GM12878 (cell line): ENCODE measurements at regions not wholly inside any gene's neighbourhood (a gene's known extent, or its start where the extent isn't known, plus 50 kb on each side); places are given as distances from the start of the nearest gene placed in this dataset.

ENCODE experiments used
- ATAC-seq: fragments of 200-7000 bp; cut with Tn5 transposase; 3 replicates; pipeline ENCODE4 v1.9.1; 2020; ENCODE audit warnings: mild to moderate bottlenecking, moderate library complexity
- BruUV-seq: library from RNA; stranded (reverse); fragments of 400-500 nt; replicated peaks from 2 replicates; lab custom pipeline; 2021; lab: Mats Ljungman, UMichigan
- CTCF ChIA-PET: fragments of 300-600 bp; sonication (Branson Sonifier 250); formaldehyde crosslinking; extraction: SDS; loops from one replicate; lab custom pipeline; 2021; ENCODE audit warnings: inconsistent platforms; lab: Yijun Ruan, JAX
- POLR2A ChIA-PET: fragments of 350-600 bp; formaldehyde crosslinking; extraction: SDS; loops from one replicate; lab custom pipeline; 2021; ENCODE audit warnings: inconsistent platforms; lab: Charles Lee
- RAD21 ChIA-PET: fragments of 300-600 bp; sonication (Branson Sonifier 250); formaldehyde crosslinking; loops from one replicate; lab custom pipeline; 2023; ENCODE audit warnings: antibody characterized with exemption; ENCODE audit not compliant: unreplicated experiment; lab: Charles Lee
- SMC1A ChIA-PET: fragments of 300-600 bp; sonication (Branson Sonifier 250); formaldehyde crosslinking; loops from one replicate; lab custom pipeline; 2023; ENCODE audit not compliant: unreplicated experiment, uncharacterized antibody; lab: Charles Lee
- DNase-seq: peaks from one replicate; pipeline ENCODE4 v3.0.0-alpha.2; 2011; ENCODE audit warnings: low read depth, low spot score
- FAIRE-seq: peaks from 3 replicates; lab custom pipeline; 2011; peaks lifted over from hg19 to GRCh38; lab: Jason Lieb, UNC
- H2AFZ ChIP-seq: 2 replicates; pipeline ENCODE4 v1.6.0; 2011; ENCODE audit warnings: low read depth, low read length, control low read depth; ENCODE audit not compliant: control insufficient read depth
- H3K27ac ChIP-seq: 2 replicates; pipeline ENCODE4 v1.5.1; 2011; ENCODE audit warnings: control low read depth; ENCODE audit not compliant: control insufficient read depth, insufficient read depth
- H3K27me3 ChIP-seq, 2 experiments: replicated peaks in 1 of 2; 2 replicates each; pipeline versions ENCODE4 v1.6.0 to v1.6.1; 2011; ENCODE audit warnings: low read length in 1 of 2; ENCODE audit not compliant: control insufficient read depth in 2 of 2, insufficient read depth in 2 of 2
- H3K36me3 ChIP-seq, 2 experiments: 2 replicates each; pipeline ENCODE4 v1.5.1; 2011; ENCODE audit warnings: low read length in 1 of 2; ENCODE audit not compliant: control insufficient read depth in 2 of 2, insufficient read depth in 2 of 2
- H3K4me1 ChIP-seq: 2 replicates; pipeline ENCODE4 v1.6.1; 2011; ENCODE audit warnings: mild to moderate bottlenecking, low read length, moderate library complexity, mixed read lengths; ENCODE audit not compliant: control insufficient read depth, insufficient read depth
- H3K4me2 ChIP-seq: 2 replicates; pipeline ENCODE4 v1.6.0; 2011; ENCODE audit warnings: control low read depth; ENCODE audit not compliant: control insufficient read depth, insufficient read depth
- H3K4me3 ChIP-seq: fragments of 200-600 bp; sonication (generic); 2 replicates; pipeline ENCODE4 v1.5.1; 2016
- H3K79me2 ChIP-seq: 2 replicates; pipeline ENCODE4 v1.6.0; 2011; ENCODE audit warnings: low read length; ENCODE audit not compliant: control insufficient read depth, insufficient read depth
- H3K9ac ChIP-seq: 2 replicates; pipeline ENCODE4 v1.8.0; 2011; ENCODE audit warnings: low read length, control low read depth, mixed read lengths; ENCODE audit not compliant: control insufficient read depth, insufficient read depth
- H3K9me3 ChIP-seq: replicated peaks from 3 replicates; pipeline ENCODE4 v1.5.1; 2011; ENCODE audit warnings: mild to moderate bottlenecking, low read length; ENCODE audit not compliant: control insufficient read depth, insufficient read depth
- H4K20me1 ChIP-seq: 2 replicates; pipeline ENCODE4 v1.6.0; 2011; ENCODE audit not compliant: control insufficient read depth, insufficient read depth
- EGR1 ChIP-seq, 2 experiments: IDR thresholded peaks; 1 replicate in 1 of 2; 2 replicates in 1 of 2; pipeline ENCODE4 v1.6.1; 2011 to 2012; ENCODE audit warnings: low read depth in 2 of 2, low read length in 2 of 2, borderline replicate concordance in 1 of 2, mild to moderate bottlenecking in 1 of 2, moderate library complexity in 1 of 2
- MXI1 ChIP-seq: fragments of 150-350 bp; IDR thresholded peaks from 2 replicates; pipeline ENCODE4 v1.6.1; 2011; ENCODE audit warnings: low read depth, mild to moderate bottlenecking, inconsistent platforms, low read length, improper control_type of control experiment
- NFYB ChIP-seq: IDR thresholded peaks from 2 replicates; pipeline ENCODE4 v1.6.1; 2011; ENCODE audit warnings: low read depth, mild to moderate bottlenecking, low read length, improper control_type of control experiment, moderate library complexity; ENCODE audit not compliant: insufficient read depth
- PKNOX1 ChIP-seq: fragments of 450-650 bp; IDR thresholded peaks from 2 replicates; pipeline ENCODE4 v1.6.1; 2016; ENCODE audit warnings: mild to moderate bottlenecking
- PML ChIP-seq: IDR thresholded peaks from 2 replicates; pipeline ENCODE4 v1.6.1; 2012; ENCODE audit warnings: low read length, inconsistent platforms
- SRF ChIP-seq, 2 experiments: IDR thresholded peaks; 2 replicates each; pipeline ENCODE4 v1.6.1; 2011; ENCODE audit warnings: low read depth in 2 of 2, low read length in 2 of 2, mild to moderate bottlenecking in 1 of 2, moderate library complexity in 1 of 2
- TAF1 ChIP-seq: IDR thresholded peaks from 2 replicates; pipeline ENCODE4 v1.6.1; 2011; ENCODE audit warnings: mild to moderate bottlenecking, low read depth, low read length, borderline replicate concordance
- WRNIP1 ChIP-seq: IDR thresholded peaks from 2 replicates; pipeline ENCODE4 v1.6.1; 2011; ENCODE audit warnings: low read depth, low read length, improper control_type of control experiment, borderline replicate concordance
- in situ Hi-C: fragments of 300-500 bp; cut with MboI; formaldehyde crosslinking; loops from 9 replicates; pipeline ENCODE4 v1.14.3; 2018; ENCODE audit warnings: mixed read lengths
- intact Hi-C: fragments of 100-400 bp; cut with micrococcal nuclease; formaldehyde crosslinking; loops from one replicate; pipeline ENCODE4 v1.14.2; 2022; ENCODE audit not compliant: unreplicated experiment

- ChIA-PET SMC1A (no interaction called here), POLR2A (no interaction called here), RAD21 (no interaction called here), CTCF (no interaction called here)
- no TSS peak for BruUV-seq
- no peak overlapping the region for H3K9ac ChIP-seq
- FAIRE-seq (no peak), ATAC-seq (no peak), DNase-seq (no peak)
- H3K9me3 ChIP-seq, result no peaks in the 10 kb centered on the region
- H3K27me3 ChIP-seq, result no peaks in the 10 kb centered on the region
- no peak overlapping the region for H3K4me2 ChIP-seq
- TF ChIP-seq MXI1 (no peak), EGR1 (IDR thresholded peaks at IDR 0.05; ENCODE audit: borderline replicate concordance in 1 of 2, low read depth in 2 of 2, low read length in 2 of 2) (no peak), SRF (IDR thresholded peaks at IDR 0.05; ENCODE audit: low read depth in 2 of 2, low read length in 2 of 2) (no peak), TAF1 (no peak)
- no peaks in the 10 kb centered on the region for H3K36me3 ChIP-seq
- H3K4me3 ChIP-seq, result no peak overlapping the region
- intact Hi-C loops (no loop called here), in situ Hi-C loops (no loop called here)
- H3K79me2 ChIP-seq, result no peaks in the 10 kb centered on the region
- no peak overlapping the region for H3K27ac ChIP-seq
- H4K20me1 ChIP-seq, result no peaks in the 10 kb centered on the region
- H3K4me1 ChIP-seq, result no peaks in the 10 kb centered on the region
- no peak overlapping the region for H2AFZ ChIP-seq
These were observed 1743.9 kb downstream of the RPA4 start for GRCh38 chrX:98627645-98628044.

- Histone ChIP-seq H4K20me1 (no peaks in the 10 kb centered on the region), H3K9ac (no peak overlapping the region), H3K27me3 (no peaks in the 10 kb centered on the region), H3K4me3 (no peak overlapping the region), H3K27ac (no peak overlapping the region), H3K79me2 (no peaks in the 10 kb centered on the region), H3K9me3 (no peaks in the 10 kb centered on the region), H3K4me1 (no peaks in the 10 kb centered on the region), H3K4me2 (no peak overlapping the region), H2AFZ (no peak overlapping the region), H3K36me3 (no peaks in the 10 kb centered on the region)
- FAIRE-seq, result no peak
- no TSS peak for BruUV-seq
- ChIA-PET CTCF (no interaction called here), POLR2A (no interaction called here), SMC1A (no interaction called here), RAD21 (no interaction called here)
- intact Hi-C loops, result no loop called here
- in situ Hi-C loops, result no loop called here
- TF ChIP-seq WRNIP1 (no peak), PKNOX1 (no peak), PML (no peak), NFYB (no peak)
- ATAC-seq, result no peak
- DNase-seq, result no peak
These were observed 1753.7 kb downstream of the RPA4 start for GRCh38 chrX:98637451-98637850.
